ENCODE measurements at regions not wholly inside any gene's neighbourhood (a gene's known extent, or its start where the extent isn't known, plus 50 kb on each side); places are given as distances from the start of the nearest gene placed in this dataset.

GRCh38 chr6:135692426-135692825 lies 159.1 kb upstream of the PDE7B start:
- Histone ChIP-seq H3K27ac (replicated peaks) (no peak overlapping the region), H3K27me3 (ENCODE audit: insufficient read depth, poor library complexity, severe bottlenecking) (no peaks in the 10 kb centered on the region), H3K4me3 (replicated peaks; ENCODE audit: insufficient read depth, low read length) (no peak overlapping the region)
- no peak for DNase-seq (ENCODE audit: low read depth in 1 of 2, low spot score in 1 of 2)
- TF ChIP-seq GABPA (IDR thresholded peaks at IDR 0.05; ENCODE audit: low read depth) (no peak), CTCF (IDR thresholded peaks at IDR 0.05; ENCODE audit: insufficient read depth, low read length) (no peak), SPI1 (IDR thresholded peaks at IDR 0.05; ENCODE audit: borderline replicate concordance, low read depth) (no peak), POLR2AphosphoS5 (IDR thresholded peaks at IDR 0.05; ENCODE audit: low read depth) (no peak), REST (IDR thresholded peaks at IDR 0.05; ENCODE audit: insufficient replicate concordance, low read depth) (no peak)

DNA sequence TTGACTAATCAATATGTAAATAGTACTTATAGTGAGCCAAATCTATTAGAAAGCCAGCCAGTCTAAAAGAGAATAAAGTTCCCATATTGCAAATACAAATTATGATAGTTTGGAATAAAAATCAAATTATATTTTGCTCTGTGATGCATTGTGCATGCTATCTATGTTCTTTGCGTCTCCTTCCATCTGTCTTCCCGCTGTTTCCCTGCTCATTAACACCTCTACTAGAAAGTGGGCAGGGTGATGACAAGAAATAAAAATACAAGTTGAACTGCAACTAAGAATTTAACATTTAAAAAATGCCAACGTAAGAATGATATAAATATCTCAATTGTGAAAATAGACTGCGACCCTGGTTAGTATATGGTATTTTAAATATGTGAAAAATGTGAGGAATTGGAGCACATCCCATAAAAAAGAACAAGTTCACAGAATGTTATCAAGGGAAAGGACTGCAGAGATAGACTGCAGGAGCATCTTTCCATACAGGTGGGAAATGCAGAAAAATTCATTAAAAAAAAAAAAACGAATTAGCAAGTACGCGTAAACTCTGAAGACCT lies 157.6 kb upstream of the PDE7B start:
- TF ChIP-seq GABPA (IDR thresholded peaks at IDR 0.05; ENCODE audit: low read depth) (no peak), POLR2AphosphoS5 (IDR thresholded peaks at IDR 0.05; ENCODE audit: low read depth) (no peak), CTCF (IDR thresholded peaks at IDR 0.05; ENCODE audit: insufficient read depth, low read length) (no peak), SPI1 (IDR thresholded peaks at IDR 0.05; ENCODE audit: borderline replicate concordance, low read depth) (no peak), REST (IDR thresholded peaks at IDR 0.05; ENCODE audit: insufficient replicate concordance, low read depth) (no peak)
- no peak for DNase-seq (ENCODE audit: low read depth in 1 of 2, low spot score in 1 of 2)
- H3K27ac ChIP-seq (replicated peaks) = no peak overlapping the region
- no peak overlapping the region for H3K4me3 ChIP-seq (replicated peaks; ENCODE audit: insufficient read depth, low read length)
- H3K27me3 ChIP-seq (ENCODE audit: insufficient read depth, poor library complexity, severe bottlenecking) = no peaks in the 10 kb centered on the region

GRCh38 chr6:135699705-135700104 lies 151.8 kb upstream of the PDE7B start:
- Histone ChIP-seq H3K4me3 (replicated peaks; ENCODE audit: insufficient read depth, low read length) (no peak overlapping the region), H3K27me3 (ENCODE audit: insufficient read depth, poor library complexity, severe bottlenecking) (no peaks in the 10 kb centered on the region), H3K27ac (replicated peaks) (no peak overlapping the region)
- no peak for TF ChIP-seq GABPA (IDR thresholded peaks at IDR 0.05; ENCODE audit: low read depth)
- no peak for TF ChIP-seq CTCF (IDR thresholded peaks at IDR 0.05; ENCODE audit: insufficient read depth, low read length)
- no peak for TF ChIP-seq SPI1 (IDR thresholded peaks at IDR 0.05; ENCODE audit: borderline replicate concordance, low read depth)
- TF ChIP-seq POLR2AphosphoS5 (IDR thresholded peaks at IDR 0.05; ENCODE audit: low read depth) = no peak
- TF ChIP-seq REST (IDR thresholded peaks at IDR 0.05; ENCODE audit: insufficient replicate concordance, low read depth) = no peak
- no peak for DNase-seq (ENCODE audit: low read depth in 1 of 2, low spot score in 1 of 2)
